HL-60 (cell line): ENCODE measurements at regions not wholly inside any gene's neighbourhood (a gene's known extent, or its start where the extent isn't known, plus 50 kb on each side); places are given as distances from the start of the nearest gene placed in this dataset.

Experiments
- DNase-seq, 2 experiments: peaks; one replicate each; pipeline ENCODE4 v3.0.0-alpha.2; 2010 to 2020; ENCODE audit warnings: low read depth in 1 of 2, low spot score in 1 of 2
- H3K27ac ChIP-seq: fragments of 250-450 bp; sonication (Bioruptor Pico); replicated peaks from 2 replicates; pipeline ENCODE4 v1.5.1; 2020; ENCODE audit warnings: mild to moderate bottlenecking, moderate library complexity
- H3K27me3 ChIP-seq: fragments of 250-450 bp; sonication (Bioruptor Pico); 2 replicates; pipeline ENCODE4 v1.5.1; 2021; ENCODE audit warnings: mild to moderate bottlenecking, moderate library complexity; ENCODE audit not compliant: insufficient read depth, poor library complexity, severe bottlenecking
- H3K4me3 ChIP-seq: replicated peaks from 2 replicates; pipeline ENCODE4 v1.5.1; 2011; ENCODE audit warnings: mild to moderate bottlenecking, control low read depth, low read length; ENCODE audit not compliant: insufficient read depth
- CTCF ChIP-seq: IDR thresholded peaks from one replicate; pipeline ENCODE4 v1.5.1; 2011; ENCODE audit warnings: low read length, control low read depth, inconsistent platforms; ENCODE audit not compliant: insufficient read depth
- GABPA ChIP-seq: IDR thresholded peaks from 2 replicates; pipeline ENCODE4 v1.6.1; 2012; ENCODE audit warnings: low read depth
- POLR2AphosphoS5 ChIP-seq: IDR thresholded peaks from 2 replicates; pipeline ENCODE4 v1.6.1; 2012; ENCODE audit warnings: low read depth
- REST ChIP-seq: IDR thresholded peaks from 2 replicates; pipeline ENCODE4 v1.6.1; 2012; ENCODE audit warnings: low read depth; ENCODE audit not compliant: insufficient replicate concordance
- SPI1 ChIP-seq: IDR thresholded peaks from 2 replicates; pipeline ENCODE4 v1.6.1; 2012; ENCODE audit warnings: low read depth, mild to moderate bottlenecking, borderline replicate concordance

- TF ChIP-seq SPI1 (no peak), REST (no peak)
- H3K27ac ChIP-seq = no peak overlapping the region
- no peaks in the 10 kb centered on the region for H3K27me3 ChIP-seq
- H3K4me3 ChIP-seq = no peak overlapping the region
- DNase-seq = no peak
Observed at GRCh38 chr14:87155856-87156488, 837.0 kb downstream of the GALC start.

- H3K27ac ChIP-seq = no peak overlapping the region
Observed at GRCh38 chr14:87153901-87154300, 839.1 kb downstream of the GALC start.

GRCh38 chr14:87153391-87153790 lies 839.6 kb downstream of the GALC start:
- no peak for TF ChIP-seq CTCF
- no peak for TF ChIP-seq POLR2AphosphoS5
- no peak for TF ChIP-seq SPI1
- no peak for TF ChIP-seq GABPA
- TF ChIP-seq REST = no peak
- DNase-seq = no peak
- no peak overlapping the region for H3K4me3 ChIP-seq
- no peak overlapping the region for H3K27ac ChIP-seq
- no peaks in the 10 kb centered on the region for H3K27me3 ChIP-seq

More at GRCh38 chr14:87153901-87154300, 839.1 kb downstream of the GALC start:
- no peak for DNase-seq
- Histone ChIP-seq H3K27me3 (no peaks in the 10 kb centered on the region), H3K4me3 (no peak overlapping the region)
- no peak for TF ChIP-seq SPI1
- no peak for TF ChIP-seq CTCF
- no peak for TF ChIP-seq GABPA
- TF ChIP-seq REST = no peak
- no peak for TF ChIP-seq POLR2AphosphoS5
